K562 (cell line): ENCODE measurements at regions not wholly inside any gene's neighbourhood (a gene's known extent, or its start where the extent isn't known, plus 50 kb on each side); places are given as distances from the start of the nearest gene placed in this dataset.

Experiments used
- ATAC-seq: fragments of 200-7000 bp; cut with Tn5 transposase; 3 replicates; pipeline ENCODE4 v1.9.1; 2020; ENCODE audit warnings: moderate library complexity
- BruUV-seq: library from RNA; stranded (reverse); fragments of 400-500 nt; replicated peaks from 2 replicates; lab custom pipeline; 2021; lab: Mats Ljungman, UMichigan
- CTCF ChIA-PET: fragments of 300-600 bp; formaldehyde crosslinking; extraction: SDS; loops from one replicate; lab custom pipeline; 2021; ENCODE audit warnings: low intra/inter-chr PET ratio; lab: Yijun Ruan, JAX
- POLR2A ChIA-PET: fragments of 300-600, 350-650 bp; sonication (Branson Sonifier 250); formaldehyde crosslinking; extraction: SDS; loops from one replicate; lab custom pipeline; 2021; ENCODE audit warnings: antibody characterized with exemption, inconsistent platforms; lab: Yijun Ruan, JAX
- DNase-seq, 4 experiments: peaks; one replicate each; pipeline versions ENCODE4 v3.0.0 to v3.0.0-alpha.2; 2011 to 2018; ENCODE audit warnings: low spot score in 3 of 4, mixed read lengths in 3 of 4; ENCODE audit errors: extremely low read depth in 1 of 4
- FAIRE-seq: peaks from 2 replicates; lab custom pipeline; 2011; peaks lifted over from hg19 to GRCh38; lab: Jason Lieb, UNC
- H2AFZ ChIP-seq: 2 replicates; pipeline ENCODE4 v1.6.0; 2011; ENCODE audit warnings: low read depth, low read length, control low read depth, inconsistent platforms
- H3K27ac ChIP-seq: fragments of 200-600 bp; 3 replicates; pipeline ENCODE4 v1.8.0; 2011; ENCODE audit warnings: low read depth, mild to moderate bottlenecking, control low read depth, inconsistent platforms, low read length, moderate library complexity, mixed read lengths; ENCODE audit errors: extremely low read depth
- H3K27me3 ChIP-seq, 2 experiments: fragments of 300-600 bp in 1 of 2; 2 replicates in 1 of 2; 3 replicates in 1 of 2; pipeline versions ENCODE4 v1.6.0 to v1.8.0; 2011; ENCODE audit warnings: inconsistent platforms in 2 of 2, low read length in 2 of 2, mild to moderate bottlenecking in 1 of 2, mixed read lengths in 1 of 2, moderate library complexity in 1 of 2; ENCODE audit not compliant: control insufficient read depth in 2 of 2, insufficient read depth in 2 of 2
- H3K36me3 ChIP-seq: fragments of 300-600 bp; 3 replicates; pipeline ENCODE4 v1.8.0; 2011; ENCODE audit warnings: mild to moderate bottlenecking, low read length, inconsistent platforms; ENCODE audit not compliant: control insufficient read depth, insufficient read depth
- H3K4me1 ChIP-seq, 2 experiments: fragments of 200-600 bp in 1 of 2; replicated peaks in 1 of 2; 2 replicates in 1 of 2; 3 replicates in 1 of 2; pipeline versions ENCODE4 v1.5.1 to v1.8.0; 2011; ENCODE audit warnings: inconsistent platforms in 2 of 2, low read length in 2 of 2, mild to moderate bottlenecking in 1 of 2, mixed read lengths in 1 of 2, moderate library complexity in 1 of 2; ENCODE audit not compliant: control insufficient read depth in 2 of 2, insufficient read depth in 2 of 2
- H3K4me2 ChIP-seq: 2 replicates; pipeline ENCODE4 v1.6.1; 2011; ENCODE audit warnings: low read length, control low read depth, inconsistent platforms, mixed read lengths; ENCODE audit not compliant: insufficient read depth
- H3K4me3 ChIP-seq: fragments of 200-600 bp; sonication (generic), shearing (Covaris generic); 2 replicates; pipeline ENCODE4 v1.5.1; 2016; ENCODE audit warnings: control low read depth, inconsistent platforms
- H3K79me2 ChIP-seq: fragments of 200-600 bp; 3 replicates; pipeline ENCODE4 v1.8.0; 2011; ENCODE audit warnings: low read length, inconsistent platforms; ENCODE audit not compliant: control insufficient read depth, insufficient read depth
- H3K9ac ChIP-seq, 2 experiments: 2 replicates each; pipeline versions ENCODE4 v1.6.0 to v1.6.1; 2011; ENCODE audit warnings: low read depth in 2 of 2, low read length in 2 of 2, control low read depth in 1 of 2, inconsistent platforms in 1 of 2, mild to moderate bottlenecking in 1 of 2, mixed read lengths in 1 of 2; ENCODE audit not compliant: insufficient read depth in 1 of 2
- H3K9me1 ChIP-seq: one replicate; pipeline ENCODE4 v1.6.0; 2011; ENCODE audit warnings: inconsistent platforms, mild to moderate bottlenecking, low read length, moderate library complexity; ENCODE audit not compliant: control insufficient read depth, insufficient read depth
- H3K9me3 ChIP-seq: replicated peaks from 2 replicates; pipeline ENCODE4 v1.5.1; 2011; ENCODE audit warnings: low read depth, low read length, inconsistent platforms; ENCODE audit not compliant: control insufficient read depth, insufficient read depth
- H4K20me1 ChIP-seq: replicated peaks from 2 replicates; pipeline ENCODE4 v1.6.1; 2011; ENCODE audit warnings: low read length, inconsistent platforms, mixed read lengths; ENCODE audit not compliant: control insufficient read depth, insufficient read depth
- MTF1 ChIP-seq: fragments of 250-450 bp; sonication (Bioruptor Pico); IDR thresholded peaks from 2 replicates; pipeline ENCODE4 v1.9.0; 2021; ENCODE audit warnings: moderate library complexity, mild to moderate bottlenecking, inconsistent platforms, borderline replicate concordance
- NCOA6 ChIP-seq: fragments of 450-650 bp; IDR thresholded peaks from 2 replicates; pipeline ENCODE4 v1.6.1; 2017; ENCODE audit warnings: mild to moderate bottlenecking
- PBX2 ChIP-seq, 2 experiments: IDR thresholded peaks in 1 of 2; conservative IDR thresholded peaks in 1 of 2; 2 replicates each; pipeline ENCODE4 v1.6.1; 2016; ENCODE audit warnings: low read depth in 2 of 2, mild to moderate bottlenecking in 1 of 2, missing compliant biosample characterization in 1 of 2, missing genetic modification characterization in 1 of 2, moderate library complexity in 1 of 2
- SAP30 ChIP-seq: fragments of 200-600 bp; sonication (generic); IDR thresholded peaks from 2 replicates; pipeline ENCODE4 v1.6.1; 2012; ENCODE audit warnings: borderline replicate concordance, low read depth, mild to moderate bottlenecking, moderate library complexity, low read length, control low read depth, inconsistent platforms; ENCODE audit not compliant: insufficient read depth, poor library complexity, severe bottlenecking
- SMC3 ChIP-seq: conservative IDR thresholded peaks from 2 replicates; pipeline ENCODE4 v1.6.1; 2011; ENCODE audit warnings: low read depth, low read length, improper control_type of control experiment; ENCODE audit not compliant: insufficient read depth
- SREBF1 ChIP-seq: fragments of 150-350 bp; IDR thresholded peaks from 2 replicates; pipeline ENCODE4 v1.6.1; 2014; ENCODE audit warnings: antibody characterized with exemption, low read depth, low read length, borderline replicate concordance
- TBL1XR1 ChIP-seq, 2 experiments: IDR thresholded peaks; 2 replicates each; pipeline ENCODE4 v1.6.1; 2012; ENCODE audit warnings: improper control_type of control experiment in 2 of 2, low read length in 2 of 2, mild to moderate bottlenecking in 1 of 2
- ZBTB26 ChIP-seq: fragments of 450-650 bp; formaldehyde crosslinking; IDR thresholded peaks from 2 replicates; pipeline ENCODE4 v1.4.0; 2022; ENCODE audit warnings: missing genetic modification characterization
- WGBS: fragments of 100-300 bp; shearing (Covaris generic); methylation state at CpG from one replicate; pipeline ENCODE4 v1.1.6; 2016; ENCODE audit warnings: low coverage, mixed read lengths; ENCODE audit not compliant: insufficient coverage; ENCODE audit errors: missing lambda C conversion rate; 5-methylcytosine and 5-hydroxymethylcytosine counted together
- in situ Hi-C: fragments of 300-500 bp; cut with MboI; formaldehyde crosslinking; loops from 4 replicates; pipeline ENCODE4 v1.15.0; 2018; ENCODE audit warnings: inconsistent platforms, mixed read lengths
- intact Hi-C: fragments of 100-400 bp; cut with micrococcal nuclease; formaldehyde crosslinking; loops from 2 replicates; pipeline ENCODE4 v1.14.2; 2022

- TF ChIP-seq SAP30: no peak
- no peak for TF ChIP-seq SREBF1
- TF ChIP-seq NCOA6: no peak
Measured at GRCh38 chr20:56976336-56976735, 290.1 kb downstream of the BMP7 start (continued).

GRCh38 chr20:56978475-56978874 is 288.0 kb downstream of the BMP7 start:
- TF ChIP-seq ZBTB26 (CRISPR knock-in tag): no peak
- no peak for TF ChIP-seq PBX2 (CRISPR knock-in tag; IDR thresholded peaks at IDR 0.05; ENCODE audit: low read depth)
- no peak for TF ChIP-seq PBX2 (tag; conservative IDR thresholded peaks at IDR 0.05; ENCODE audit: low read depth)
- no peak for TF ChIP-seq TBL1XR1 (IDR thresholded peaks at IDR 0.05; ENCODE audit: low read length in 2 of 2)
- no peak for TF ChIP-seq SMC3
- TF ChIP-seq MTF1 (CRISPR knock-in tag): no peak
- TF ChIP-seq, all 486 proteins: peak for 0
- no peak overlapping the region for H3K9ac ChIP-seq
- peaks cover 4% of the 10 kb centered on the region; the same call in 1 of the 2 replicates for H4K20me1 ChIP-seq
- H2AFZ ChIP-seq: no peak overlapping the region
- in situ Hi-C loops: no loop called here
- no peaks in the 10 kb centered on the region for H3K4me1 ChIP-seq
- no peak for ATAC-seq
- no peaks in the 10 kb centered on the region for H3K79me2 ChIP-seq
- CTCF ChIA-PET: no interaction called here
- BruUV-seq: no TSS peak
- no peaks in the 10 kb centered on the region for H3K9me3 ChIP-seq
- no peak overlapping the region for H3K4me3 ChIP-seq
- no peak for FAIRE-seq
- intact Hi-C loops: no loop called here
- DNase-seq: no peak
- H3K4me2 ChIP-seq: no peak overlapping the region
- H3K9me1 ChIP-seq: no peaks in the 10 kb centered on the region
- 0% methylated on average over 13 of the region's 13 CpGs for WGBS
- POLR2A ChIA-PET: no interaction called here
- no peaks in the 10 kb centered on the region for H3K36me3 ChIP-seq
- peaks cover 2 to 33% of the 10 kb centered on the region in 2 experiments; a peak in 3 of 5 replicates for H3K27me3 ChIP-seq
- H3K27ac ChIP-seq: no peak overlapping the region
